ENCODE measurements at regions not wholly inside any gene's neighbourhood (a gene's known extent, or its start where the extent isn't known, plus 50 kb on each side); places are given as distances from the start of the nearest gene placed in this dataset.

GRCh38 chr14:40340708-40341107 lies 908.5 kb upstream of the FBXO33 start:
- BruUV-seq (replicated peaks) = no TSS peak
- no peak for FAIRE-seq

More at GRCh38 chr14:40340708-40341107, 908.5 kb upstream of the FBXO33 start:
- CTCF ChIA-PET (ENCODE audit: low intra/inter-chr PET ratio, low total read pairs) = no interaction called here
- Histone ChIP-seq H3K79me2 (ENCODE audit: insufficient read depth, low read length) (no peaks in the 10 kb centered on the region), H3K36me3 (replicated peaks in 1 of 2; ENCODE audit: control insufficient read depth in 1 of 2, insufficient read depth in 2 of 2, low read length in 2 of 2) (no peaks in the 10 kb centered on the region), H3K4me2 (ENCODE audit: low read depth, low read length) (no peak overlapping the region), H2AFZ (ENCODE audit: low read length) (no peak overlapping the region), H3K27me3 (ENCODE audit: control insufficient read depth in 1 of 2, insufficient read depth in 2 of 2, low read length in 2 of 2) (no peaks in the 10 kb centered on the region), H3K27ac (ENCODE audit: extremely low read length, insufficient read depth, low read length) (no peak overlapping the region), H3K9ac (ENCODE audit: insufficient read depth, low read depth, low read length) (no peak overlapping the region), H4K20me1 (ENCODE audit: insufficient read depth, low read length) (no peaks in the 10 kb centered on the region), H3K9me3 (ENCODE audit: low read length) (peaks cover 88% of the 10 kb centered on the region), H3K4me3 (replicated peaks in 1 of 3; ENCODE audit: insufficient read depth in 1 of 3, low read depth in 2 of 3, low read length in 3 of 3) (no peak overlapping the region), H3K4me1 (ENCODE audit: insufficient read depth, low read length) (no peaks in the 10 kb centered on the region)
- ATAC-seq (no peak), DNase-seq (ENCODE audit: low spot score) (no peak)
- POLR2A ChIA-PET = no interaction called here
- intact Hi-C loops (cut with micrococcal nuclease; ENCODE audit: unreplicated experiment) = no loop called here
- WGBS (ENCODE audit: low lambda C conversion rate) = 3% methylated on average over 3 of the region's 3 CpGs
- no peak for TF ChIP-seq ZNF552 (CRISPR knock-in tag; IDR thresholded peaks at IDR 0.05; ENCODE audit: borderline replicate concordance)
- TF ChIP-seq ZNF564 (CRISPR knock-in tag; IDR thresholded peaks at IDR 0.05) = no peak
- TF ChIP-seq PPARG (CRISPR knock-in tag; conservative IDR thresholded peaks at IDR 0.05) = no peak
- TF ChIP-seq ZBTB25 (CRISPR knock-in tag; IDR thresholded peaks at IDR 0.05) = no peak
- TF ChIP-seq ATF5 (CRISPR knock-in tag; IDR thresholded peaks at IDR 0.05; ENCODE audit: low read depth) = no peak
- TF ChIP-seq PLSCR1 (CRISPR knock-in tag; IDR thresholded peaks at IDR 0.05; ENCODE audit: borderline replicate concordance) = no peak
- no peak for TF ChIP-seq ZNF598 (CRISPR knock-in tag; IDR thresholded peaks at IDR 0.05; ENCODE audit: borderline replicate concordance)
- no peak for TF ChIP-seq SALL2 (CRISPR knock-in tag; IDR thresholded peaks at IDR 0.05)
- no peak for TF ChIP-seq TRAFD1 (CRISPR knock-in tag; IDR thresholded peaks at IDR 0.05; ENCODE audit: borderline replicate concordance)
- no peak for TF ChIP-seq ARNT (IDR thresholded peaks at IDR 0.05)
- in situ Hi-C loops (cut with HindIII; ENCODE audit: extremely low pct_ligation_motif_present, low pct_unique_long_range_greater_than_20kb) = no loop called here

Data from HepG2 (cell line).